Esophagus squamous epithelium (tissue), 4 donors: ENCODE measurements at regions not wholly inside any gene's neighbourhood (a gene's known extent, or its start where the extent isn't known, plus 50 kb on each side); places are given as distances from the start of the nearest gene placed in this dataset.

Experiments
- CTCF ChIP-seq, 6 experiments: fragments of 450-650 bp in 4 of 6; fragments of 200-600 bp in 2 of 6; sonication (generic) in 2 of 6; IDR thresholded peaks; one replicate each; pipeline ENCODE4 v1.5.1; 2016 to 2019; ENCODE audit warnings: antibody characterized with exemption in 6 of 6, mild to moderate bottlenecking in 4 of 6, moderate library complexity in 4 of 6
- POLR2A ChIP-seq, 4 donors: fragments of 450-650 bp; IDR thresholded peaks; one replicate each; pipeline ENCODE4 v1.6.1; 2017; ENCODE audit warnings: antibody characterized with exemption in 4 of 4, mild to moderate bottlenecking in 4 of 4, moderate library complexity in 3 of 4

GRCh38 chr9:11653867-11654266 is 1039.3 kb upstream of the TYRP1 start:
- TF ChIP-seq CTCF (IDR thresholded peaks at IDR 0.05) (no peak), POLR2A (IDR thresholded peaks at IDR 0.05) (no peak)
